Prostate gland (tissue), 2 donors: ENCODE measurements at regions not wholly inside any gene's neighbourhood (a gene's known extent, or its start where the extent isn't known, plus 50 kb on each side); places are given as distances from the start of the nearest gene placed in this dataset.

Experiments
- DNase-seq: peaks from one replicate; pipeline ENCODE4 v3.0.0-alpha.2; 2019; ENCODE audit warnings: low spot score
- H3K27ac ChIP-seq, 2 donors: fragments of 200-600 bp; sonication (generic); 2 replicates each; pipeline ENCODE4 v1.5.1; 2017 to 2019
- H3K27me3 ChIP-seq: fragments of 200-600 bp; sonication (generic); replicated peaks from 2 replicates; pipeline ENCODE4 v1.5.1; 2019; ENCODE audit not compliant: insufficient read depth
- H3K36me3 ChIP-seq, 2 donors: fragments of 200-600 bp; sonication (generic); 1 replicate in 1 of 2; 2 replicates in 1 of 2; pipeline versions ENCODE4 v1.5.1 to v1.8.1; 2017 to 2019
- H3K4me1 ChIP-seq: fragments of 200-600 bp; sonication (generic); replicated peaks from 2 replicates; pipeline ENCODE4 v1.5.1; 2019
- H3K4me3 ChIP-seq, 2 donors: fragments of 200-600 bp; sonication (generic); 2 replicates each; pipeline ENCODE4 v1.5.1; 2017 to 2019
- H3K9me3 ChIP-seq: fragments of 200-600 bp; sonication (generic); 2 replicates; pipeline ENCODE4 v1.5.1; 2017
- CTCF ChIP-seq, 4 experiments: fragments of 200-600 bp in 2 of 4; fragments of 450-650 bp in 2 of 4; sonication (generic) in 2 of 4; IDR thresholded peaks; 1 replicate in 3 of 4; 2 replicates in 1 of 4; pipeline ENCODE4 v1.5.1; 2016 to 2019; ENCODE audit warnings: antibody characterized with exemption in 4 of 4, mild to moderate bottlenecking in 2 of 4, moderate library complexity in 2 of 4
- POLR2A ChIP-seq: fragments of 450-650 bp; IDR thresholded peaks from one replicate; pipeline ENCODE4 v1.6.1; 2016; ENCODE audit warnings: antibody characterized with exemption, mild to moderate bottlenecking
- POLR2AphosphoS5 ChIP-seq: sonication (generic); formaldehyde crosslinking; IDR thresholded peaks from one replicate; pipeline ENCODE4 v1.6.1; 2017; ENCODE audit warnings: antibody characterized with exemption
- WGBS: methylation state at CpG from one replicate; pipeline ENCODE4 v1.1.5; 2018; 5-methylcytosine and 5-hydroxymethylcytosine counted together
- intact Hi-C: fragments of 100-400 bp; cut with DNase I; formaldehyde crosslinking; loops from one replicate; pipeline ENCODE4 v1.14.2; 2022

- Histone ChIP-seq H3K27ac (no peak overlapping the region), H3K36me3 (no peaks in the 10 kb centered on the region), H3K9me3 (no peaks in the 10 kb centered on the region), H3K4me1 (no peaks in the 10 kb centered on the region), H3K4me3 (no peak overlapping the region), H3K27me3 (peaks cover 4% of the 10 kb centered on the region)
- intact Hi-C loops, result no loop called here
- TF ChIP-seq CTCF (IDR thresholded peaks at IDR 0.05) (no peak), POLR2AphosphoS5 (no peak), POLR2A (no peak)
- 84% methylated on average over 11 of the region's 11 CpGs for WGBS
- no peak for DNase-seq
Measured at GRCh38 chr7:4319280-4319679, 362.8 kb upstream of the FOXK1 start.

DNA sequence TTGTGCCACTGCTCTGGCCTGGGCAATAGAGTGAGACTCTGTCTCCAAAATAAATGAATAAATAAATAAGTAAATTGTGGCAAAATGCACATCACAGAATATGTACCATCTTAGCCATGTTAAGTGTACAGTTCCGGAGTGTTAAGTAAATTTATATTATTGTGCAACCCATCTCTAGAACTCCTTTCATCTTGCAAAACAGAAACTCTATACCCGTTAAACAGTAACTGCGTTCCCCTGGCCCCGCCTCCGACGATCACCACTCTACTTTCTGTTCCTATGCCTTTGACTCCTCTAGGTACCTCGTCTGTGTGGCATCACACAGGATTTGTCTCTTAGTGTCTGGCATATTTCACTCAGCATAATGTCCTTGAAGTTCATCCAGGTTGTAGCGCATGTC is 356.4 kb upstream of the FOXK1 start:
- WGBS, result 71% methylated on average over 8 of the region's 8 CpGs
- Histone ChIP-seq H3K36me3 (no peaks in the 10 kb centered on the region), H3K9me3 (no peaks in the 10 kb centered on the region), H3K27ac (no peak overlapping the region), H3K4me3 (no peak overlapping the region), H3K27me3 (peaks cover 5% of the 10 kb centered on the region), H3K4me1 (no peaks in the 10 kb centered on the region)
- DNase-seq, result no peak
- no peak for TF ChIP-seq CTCF (IDR thresholded peaks at IDR 0.05)
- no peak for TF ChIP-seq POLR2AphosphoS5
- no peak for TF ChIP-seq POLR2A
- intact Hi-C loops, result no loop called here

DNA sequence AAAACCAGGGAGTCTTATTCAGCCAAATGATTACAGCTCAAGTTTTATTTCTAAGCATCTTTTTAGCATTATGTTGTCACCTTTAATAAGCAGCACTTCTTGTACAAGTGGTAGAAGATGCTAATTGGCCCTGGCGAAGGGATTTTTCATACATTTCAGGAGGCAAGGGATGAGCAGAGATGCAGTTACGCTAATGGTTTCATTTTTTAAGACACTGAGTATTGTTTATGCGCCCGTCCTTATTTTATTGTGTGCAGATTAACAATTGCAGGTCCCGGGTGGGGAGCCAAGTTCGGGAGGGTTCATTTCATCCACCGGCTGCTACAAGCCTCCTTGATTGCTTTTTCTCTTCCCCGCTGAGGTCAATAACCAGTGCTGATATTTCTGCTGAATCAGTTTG is 350.4 kb upstream of the FOXK1 start:
- no peaks in the 10 kb centered on the region for H3K9me3 ChIP-seq
- H3K27me3 ChIP-seq, result no peaks in the 10 kb centered on the region
- H3K4me1 ChIP-seq, result no peaks in the 10 kb centered on the region
- DNase-seq, result no peak
- intact Hi-C loops, result no loop called here
- H3K36me3 ChIP-seq, result no peaks in the 10 kb centered on the region
- H3K27ac ChIP-seq, result no peak overlapping the region
- TF ChIP-seq POLR2A, result no peak
- no peak for TF ChIP-seq CTCF (IDR thresholded peaks at IDR 0.05)
- no peak for TF ChIP-seq POLR2AphosphoS5
- no peak overlapping the region for H3K4me3 ChIP-seq
- 75% methylated on average over 8 of the region's 8 CpGs for WGBS

DNA sequence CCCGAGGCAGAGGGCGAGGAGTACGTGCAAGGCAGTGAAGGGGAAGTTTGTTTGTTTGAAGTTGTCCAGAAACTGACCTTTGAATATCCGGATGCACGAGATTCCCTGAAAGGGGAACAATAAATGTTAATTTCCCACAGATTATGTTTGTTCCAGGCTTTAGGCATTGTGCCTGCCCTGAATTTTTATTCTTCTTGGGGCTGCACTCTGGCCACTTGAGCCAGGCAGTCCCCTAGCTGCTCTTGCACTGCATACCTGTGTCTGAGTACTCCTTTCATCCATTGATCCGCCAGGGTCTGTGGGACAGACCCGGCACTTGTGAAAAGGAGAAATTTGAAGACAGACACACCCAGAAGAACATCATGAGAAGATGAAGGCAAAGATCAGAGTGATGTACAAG is 343.5 kb upstream of the FOXK1 start:
- no peaks in the 10 kb centered on the region for H3K4me1 ChIP-seq
- no peak overlapping the region for H3K27ac ChIP-seq
- no peaks in the 10 kb centered on the region for H3K36me3 ChIP-seq
- H3K9me3 ChIP-seq, result no peaks in the 10 kb centered on the region
- no peak overlapping the region for H3K4me3 ChIP-seq
- TF ChIP-seq POLR2A (no peak), POLR2AphosphoS5 (no peak), CTCF (IDR thresholded peaks at IDR 0.05) (no peak)
- DNase-seq, result no peak
- H3K27me3 ChIP-seq, result no peaks in the 10 kb centered on the region
- 89% methylated on average over 7 of the region's 7 CpGs for WGBS
- intact Hi-C loops, result no loop called here

- Histone ChIP-seq H3K36me3 (no peaks in the 10 kb centered on the region), H3K9me3 (no peaks in the 10 kb centered on the region), H3K27me3 (no peaks in the 10 kb centered on the region), H3K4me3 (no peak overlapping the region), H3K4me1 (no peaks in the 10 kb centered on the region), H3K27ac (no peak overlapping the region)
- no peak for DNase-seq
- no peak for TF ChIP-seq CTCF (IDR thresholded peaks at IDR 0.05)
- no peak for TF ChIP-seq POLR2A
- no peak for TF ChIP-seq POLR2AphosphoS5
- intact Hi-C loops, result no loop called here
- WGBS, result 65% methylated on average over 24 of the region's 24 CpGs
Measured at GRCh38 chr7:4343272-4344247, 338.5 kb upstream of the FOXK1 start.
